Stomach (tissue), 4 donors: ENCODE measurements at regions not wholly inside any gene's neighbourhood (a gene's known extent, or its start where the extent isn't known, plus 50 kb on each side); places are given as distances from the start of the nearest gene placed in this dataset.

Experiments used
- CTCF ChIP-seq, 7 experiments: fragments of 450-650 bp in 4 of 7; fragments of 200-600 bp in 3 of 7; sonication (generic) in 3 of 7; IDR thresholded peaks; one replicate each; pipeline ENCODE4 v1.5.1; 2016 to 2019; ENCODE audit warnings: antibody characterized with exemption in 7 of 7, control low read depth in 2 of 7, mild to moderate bottlenecking in 1 of 7
- POLR2AphosphoS5 ChIP-seq, 3 donors: sonication (generic); formaldehyde crosslinking; IDR thresholded peaks; one replicate each; pipeline ENCODE4 v1.6.1; 2016; ENCODE audit warnings: antibody characterized with exemption in 3 of 3

- TF ChIP-seq CTCF (IDR thresholded peaks at IDR 0.05) (no peak), POLR2AphosphoS5 (IDR thresholded peaks at IDR 0.05) (no peak)
Measured at GRCh38 chr13:69306766-69307165, 800.9 kb upstream of the ATXN8OS start.
